ENCODE measurements at regions not wholly inside any gene's neighbourhood (a gene's known extent, or its start where the extent isn't known, plus 50 kb on each side); places are given as distances from the start of the nearest gene placed in this dataset.
"Not testable (repeated sequence)": the region's sequence is repeated elsewhere in the genome, so short reads cannot be mapped to it uniquely, and the experiment has no call there.

GRCh38 chr12:22115711-22116110, 69.7 kb downstream of the CMAS start:
- DNase-seq: no peak

GRCh38 chr12:22116376-22116775, 70.4 kb downstream of the CMAS start:
- no peak for DNase-seq

- DNase-seq: no peak
These were observed 71.7 kb downstream of the CMAS start for GRCh38 chr12:22117563-22118237.

- DNase-seq: no peak
These were observed 72.3 kb downstream of the CMAS start for GRCh38 chr12:22118238-22118790.

GRCh38 chr12:22121224-22121623, 75.2 kb downstream of the CMAS start:
- DNase-seq: peak; percentile 60

- DNase-seq: no peak
These were observed 76.3 kb downstream of the CMAS start for GRCh38 chr12:22122359-22122758.

- no peak for DNase-seq
These were observed 79.0 kb downstream of the CMAS start for GRCh38 chr12:22124987-22125386.

GRCh38 chr12:22126101-22126500, 80.1 kb downstream of the CMAS start:
- DNase-seq: not testable (repeated sequence)

GRCh38 chr12:22126758-22127157, 80.7 kb downstream of the CMAS start:
- DNase-seq: no peak

GRCh38 chr12:22130671-22131070, 84.7 kb downstream of the CMAS start:
- peak; percentile 7 for DNase-seq

GRCh38 chr12:22136604-22137117, 90.6 kb downstream of the CMAS start:
- not testable (repeated sequence) for DNase-seq
